Dendritic cell treated with granulocyte-macrophage colony-stimulating factor and Interleukin-4, amounts not matched to agents 40 ng/mL and 50 ng/mL, for 4 days (primary cell): ENCODE measurements at regions not wholly inside any gene's neighbourhood (a gene's known extent, or its start where the extent isn't known, plus 50 kb on each side); places are given as distances from the start of the nearest gene placed in this dataset.

Source experiments
- H3K27ac Mint-ChIP-seq: one replicate; pipeline ENCODE4 v1.8.0; 2022; ENCODE audit warnings: mild to moderate bottlenecking, mixed read lengths
- H3K27me3 Mint-ChIP-seq: one replicate; pipeline ENCODE4 v1.8.0; 2022; ENCODE audit warnings: mild to moderate bottlenecking, mixed read lengths
- H3K36me3 Mint-ChIP-seq: one replicate; pipeline ENCODE4 v1.8.0; 2022; ENCODE audit warnings: low read depth, mixed read lengths
- H3K4me1 Mint-ChIP-seq: one replicate; pipeline ENCODE4 v1.8.0; 2022; ENCODE audit warnings: low read depth, mixed read lengths
- H3K4me3 Mint-ChIP-seq: one replicate; pipeline ENCODE4 v1.8.0; 2022; ENCODE audit warnings: mild to moderate bottlenecking, moderate library complexity, mixed read lengths
- H3K9me3 Mint-ChIP-seq: one replicate; pipeline ENCODE4 v1.8.0; 2022; ENCODE audit warnings: mixed read lengths
- intact Hi-C: fragments of 100-400 bp; cut with micrococcal nuclease; formaldehyde crosslinking; loops from one replicate; pipeline ENCODE4 v1.15.0; 2022

GRCh38 chr13:44273216-44273615 lies 100.4 kb upstream of the SERP2 start:
- intact Hi-C loops = no loop called here

GRCh38 chr13:44273991-44274770 lies 99.4 kb upstream of the SERP2 start:
- H3K4me3 Mint-ChIP-seq = no peak overlapping the region
- H3K27me3 Mint-ChIP-seq = peaks cover 40% of the 10 kb centered on the region
- peaks cover 16% of the 10 kb centered on the region for H3K9me3 Mint-ChIP-seq
- intact Hi-C loops = no loop called here
- no peaks in the 10 kb centered on the region for H3K36me3 Mint-ChIP-seq
- H3K4me1 Mint-ChIP-seq = peaks cover 6% of the 10 kb centered on the region
- no peak overlapping the region for H3K27ac Mint-ChIP-seq

More at GRCh38 chr13:44273216-44273615, 100.4 kb upstream of the SERP2 start:
- Mint-ChIP-seq H3K27me3 (peaks cover 42% of the 10 kb centered on the region), H3K36me3 (no peaks in the 10 kb centered on the region), H3K4me3 (no peak overlapping the region), H3K27ac (no peak overlapping the region), H3K4me1 (peaks cover 6% of the 10 kb centered on the region), H3K9me3 (peaks cover 16% of the 10 kb centered on the region)

- intact Hi-C loops = no loop called here
- H3K4me3 Mint-ChIP-seq = no peak overlapping the region
Measured at GRCh38 chr13:44274771-44275205, 98.8 kb upstream of the SERP2 start.

GRCh38 chr13:44275381-44275780 lies 98.2 kb upstream of the SERP2 start:
- no peak overlapping the region for H3K4me3 Mint-ChIP-seq
- H3K27ac Mint-ChIP-seq = no peak overlapping the region
- no peaks in the 10 kb centered on the region for H3K36me3 Mint-ChIP-seq
- intact Hi-C loops = no loop called here
- peaks cover 16% of the 10 kb centered on the region for H3K9me3 Mint-ChIP-seq
- peaks cover 6% of the 10 kb centered on the region for H3K4me1 Mint-ChIP-seq
- H3K27me3 Mint-ChIP-seq = peaks cover 35% of the 10 kb centered on the region

More at GRCh38 chr13:44274771-44275205, 98.8 kb upstream of the SERP2 start:
- H3K4me1 Mint-ChIP-seq = peaks cover 6% of the 10 kb centered on the region
- peaks cover 37% of the 10 kb centered on the region for H3K27me3 Mint-ChIP-seq
- no peaks in the 10 kb centered on the region for H3K36me3 Mint-ChIP-seq
- H3K27ac Mint-ChIP-seq = no peak overlapping the region
- peaks cover 16% of the 10 kb centered on the region for H3K9me3 Mint-ChIP-seq

GRCh38 chr13:44276061-44276460 lies 97.6 kb upstream of the SERP2 start:
- Mint-ChIP-seq H3K4me3 (no peak overlapping the region), H3K9me3 (peaks cover 16% of the 10 kb centered on the region), H3K4me1 (peaks cover 6% of the 10 kb centered on the region), H3K36me3 (no peaks in the 10 kb centered on the region), H3K27ac (no peak overlapping the region), H3K27me3 (peaks cover 33% of the 10 kb centered on the region)
- intact Hi-C loops = no loop called here

- intact Hi-C loops = no loop called here
- H3K9me3 Mint-ChIP-seq = peaks cover 16% of the 10 kb centered on the region
- H3K27me3 Mint-ChIP-seq = peaks cover 33% of the 10 kb centered on the region
- no peaks in the 10 kb centered on the region for H3K36me3 Mint-ChIP-seq
- no peak overlapping the region for H3K27ac Mint-ChIP-seq
- H3K4me1 Mint-ChIP-seq = peaks cover 6% of the 10 kb centered on the region
- no peak overlapping the region for H3K4me3 Mint-ChIP-seq
Measured at GRCh38 chr13:44277459-44277858, 96.2 kb upstream of the SERP2 start.

GRCh38 chr13:44278166-44278565 lies 95.5 kb upstream of the SERP2 start:
- Mint-ChIP-seq H3K9me3 (peaks cover 16% of the 10 kb centered on the region), H3K36me3 (no peaks in the 10 kb centered on the region), H3K27ac (no peak overlapping the region), H3K27me3 (peaks cover 39% of the 10 kb centered on the region), H3K4me3 (no peak overlapping the region), H3K4me1 (peaks cover 6% of the 10 kb centered on the region)
- intact Hi-C loops = no loop called here

- intact Hi-C loops = no loop called here
- Mint-ChIP-seq H3K9me3 (peaks cover 16% of the 10 kb centered on the region), H3K4me1 (no peaks in the 10 kb centered on the region), H3K27ac (no peak overlapping the region), H3K4me3 (no peak overlapping the region), H3K36me3 (no peaks in the 10 kb centered on the region), H3K27me3 (peaks cover 41% of the 10 kb centered on the region)
Measured at GRCh38 chr13:44280456-44280855, 93.2 kb upstream of the SERP2 start.

- H3K36me3 Mint-ChIP-seq = no peaks in the 10 kb centered on the region
- H3K27ac Mint-ChIP-seq = no peak overlapping the region
- no peaks in the 10 kb centered on the region for H3K4me1 Mint-ChIP-seq
- H3K9me3 Mint-ChIP-seq = peaks cover 16% of the 10 kb centered on the region
- no peak overlapping the region for H3K4me3 Mint-ChIP-seq
- H3K27me3 Mint-ChIP-seq = peaks cover 46% of the 10 kb centered on the region
- intact Hi-C loops = no loop called here
Measured at GRCh38 chr13:44281252-44282000, 92.2 kb upstream of the SERP2 start.

GRCh38 chr13:44283600-44283999 lies 90.0 kb upstream of the SERP2 start:
- H3K9me3 Mint-ChIP-seq = no peaks in the 10 kb centered on the region
- no peak overlapping the region for H3K4me3 Mint-ChIP-seq
- H3K27me3 Mint-ChIP-seq = peaks cover 45% of the 10 kb centered on the region
- no peaks in the 10 kb centered on the region for H3K4me1 Mint-ChIP-seq
- H3K27ac Mint-ChIP-seq = no peak overlapping the region
- no peaks in the 10 kb centered on the region for H3K36me3 Mint-ChIP-seq
- intact Hi-C loops = no loop called here

GRCh38 chr13:44287958-44288357 lies 85.7 kb upstream of the SERP2 start:
- peaks cover 49% of the 10 kb centered on the region for H3K27me3 Mint-ChIP-seq

GRCh38 chr13:44292545-44292944 lies 81.1 kb upstream of the SERP2 start:
- H3K36me3 Mint-ChIP-seq = peaks cover 6% of the 10 kb centered on the region
- H3K4me1 Mint-ChIP-seq = peaks cover 28% of the 10 kb centered on the region
- H3K9me3 Mint-ChIP-seq = peaks cover 23% of the 10 kb centered on the region
- H3K27me3 Mint-ChIP-seq = peaks cover 44% of the 10 kb centered on the region
- no peak overlapping the region for H3K4me3 Mint-ChIP-seq
- intact Hi-C loops = no loop called here
- no peak overlapping the region for H3K27ac Mint-ChIP-seq

More at GRCh38 chr13:44287958-44288357, 85.7 kb upstream of the SERP2 start:
- no peak overlapping the region for H3K4me3 Mint-ChIP-seq
- peaks cover 6% of the 10 kb centered on the region for H3K36me3 Mint-ChIP-seq
- H3K27ac Mint-ChIP-seq = no peak overlapping the region
- peaks cover 19% of the 10 kb centered on the region for H3K9me3 Mint-ChIP-seq
- H3K4me1 Mint-ChIP-seq = peaks cover 6% of the 10 kb centered on the region
- intact Hi-C loops = no loop called here

- Mint-ChIP-seq H3K9me3 (peaks cover 23% of the 10 kb centered on the region), H3K36me3 (peaks cover 6% of the 10 kb centered on the region), H3K4me1 (peaks cover 28% of the 10 kb centered on the region), H3K27ac (no peak overlapping the region), H3K27me3 (peaks cover 44% of the 10 kb centered on the region), H3K4me3 (no peak overlapping the region)
- intact Hi-C loops = no loop called here
Measured at GRCh38 chr13:44293374-44293773, 80.2 kb upstream of the SERP2 start.
